OCI-LY3 (cell line): ENCODE measurements at regions not wholly inside any gene's neighbourhood (a gene's known extent, or its start where the extent isn't known, plus 50 kb on each side); places are given as distances from the start of the nearest gene placed in this dataset.

ENCODE experiments used
- H2AFZ ChIP-seq: fragments of 200-600, 300-600 bp; shearing (Covaris generic); 2 replicates; pipeline ENCODE4 v1.6.0; 2014; ENCODE audit warnings: antibody characterized with exemption, low read depth, low read length
- H3K27ac ChIP-seq: fragments of 200-600, 300-600 bp; sonication (generic); 2 replicates; pipeline ENCODE4 v1.5.1; 2014; ENCODE audit warnings: mild to moderate bottlenecking, low read length, moderate library complexity, mixed read lengths
- H3K27me3 ChIP-seq: fragments of 200-600, 300-600 bp; sonication (generic); 2 replicates; pipeline ENCODE4 v1.6.1; 2014; ENCODE audit warnings: low read depth, low read length, mixed read lengths
- H3K36me3 ChIP-seq: fragments of 200-600, 300-600 bp; sonication (generic); replicated peaks from 2 replicates; pipeline ENCODE3; 2014; ENCODE audit warnings: low read depth, low read length, mixed read lengths
- H3K4me1 ChIP-seq: fragments of 300-600, 200-600 bp; sonication (generic); 2 replicates; pipeline ENCODE4 v1.6.1; 2014; ENCODE audit warnings: low read length, mixed read lengths
- H3K4me2 ChIP-seq: fragments of 200-600, 300-600 bp; sonication (generic); 2 replicates; pipeline ENCODE4 v1.6.1; 2014; ENCODE audit warnings: low read length, mixed read lengths
- H3K4me3 ChIP-seq: fragments of 300-600, 200-600 bp; sonication (generic); 2 replicates; pipeline ENCODE4 v1.5.1; 2014; ENCODE audit warnings: antibody characterized with exemption, mild to moderate bottlenecking, low read length, moderate library complexity
- H3K79me2 ChIP-seq: fragments of 300-600, 200-600 bp; shearing (Covaris generic); 2 replicates; pipeline ENCODE4 v1.6.1; 2014; ENCODE audit warnings: mild to moderate bottlenecking, low read length, mixed read lengths
- H3K9ac ChIP-seq: fragments of 300-600, 200-600 bp; shearing (Covaris generic); 2 replicates; pipeline ENCODE4 v1.6.0; 2014; ENCODE audit warnings: mild to moderate bottlenecking, low read length, moderate library complexity
- H3K9me3 ChIP-seq: fragments of 200-600, 300-600 bp; shearing (Covaris generic); 2 replicates; pipeline ENCODE4 v1.6.1; 2014; ENCODE audit warnings: low read length, mixed read lengths; ENCODE audit not compliant: insufficient read depth
- H4K20me1 ChIP-seq: fragments of 200-600, 300-600 bp; sonication (generic); 2 replicates; pipeline ENCODE4 v1.6.1; 2016; ENCODE audit warnings: low read length, mixed read lengths; ENCODE audit not compliant: insufficient read depth
- CTCF ChIP-seq: fragments of 200-600, 300-600 bp; sonication (generic); IDR thresholded peaks from 2 replicates; pipeline ENCODE4 v1.5.1; 2014; ENCODE audit warnings: antibody characterized with exemption, low read length, low read depth
- EZH2phosphoT487 ChIP-seq: fragments of 200-600 bp; shearing (Covaris generic); IDR thresholded peaks from 2 replicates; pipeline ENCODE4 v1.6.1; 2018; ENCODE audit warnings: antibody characterized with exemption, mixed run types, low read depth

- Histone ChIP-seq H4K20me1 (no peaks in the 10 kb centered on the region), H3K9ac (no peak overlapping the region), H2AFZ (no peak overlapping the region), H3K9me3 (no peaks in the 10 kb centered on the region), H3K27me3 (0 out of 2 replicates have a peak, but pooled peaks cover 6% of the 10 kb centered on the region), H3K4me1 (0 out of 2 replicates have a peak, but pooled peaks cover 4% of the 10 kb centered on the region), H3K79me2 (no peaks in the 10 kb centered on the region), H3K27ac (no peak overlapping the region), H3K36me3 (no peaks in the 10 kb centered on the region), H3K4me3 (no peak overlapping the region), H3K4me2 (no peak overlapping the region)
- no peak for TF ChIP-seq CTCF
- no peak for TF ChIP-seq EZH2phosphoT487
Observed at GRCh38 chr3:24682141-24682547, 187.5 kb upstream of the THRB start.

- Histone ChIP-seq H3K36me3 (no peaks in the 10 kb centered on the region), H3K27ac (no peak overlapping the region), H3K4me2 (no peak overlapping the region), H3K4me1 (0 out of 2 replicates have a peak, but pooled peaks cover 4% of the 10 kb centered on the region), H3K9me3 (no peaks in the 10 kb centered on the region), H2AFZ (no peak overlapping the region), H3K27me3 (0 out of 2 replicates have a peak, but pooled peaks cover 6% of the 10 kb centered on the region), H4K20me1 (no peaks in the 10 kb centered on the region), H3K79me2 (no peaks in the 10 kb centered on the region), H3K9ac (no peak overlapping the region), H3K4me3 (no peak overlapping the region)
- TF ChIP-seq CTCF: no peak
- no peak for TF ChIP-seq EZH2phosphoT487
Observed at GRCh38 chr3:24683090-24683489, 188.4 kb upstream of the THRB start.

GRCh38 chr3:24683633-24684384 lies 189.2 kb upstream of the THRB start:
- Histone ChIP-seq H3K4me1 (0 out of 2 replicates have a peak, but pooled peaks cover 4% of the 10 kb centered on the region), H3K4me2 (peak overlapping the region; percentile 27), H3K9me3 (no peaks in the 10 kb centered on the region), H3K36me3 (no peaks in the 10 kb centered on the region), H3K27me3 (no peaks in the 10 kb centered on the region), H3K79me2 (no peaks in the 10 kb centered on the region), H2AFZ (no peak overlapping the region), H3K9ac (no peak overlapping the region), H3K27ac (no peak overlapping the region), H4K20me1 (no peaks in the 10 kb centered on the region), H3K4me3 (no peak overlapping the region)
- TF ChIP-seq CTCF (peak; percentile 74), EZH2phosphoT487 (no peak)

- H3K4me2 ChIP-seq: no peak overlapping the region
- H4K20me1 ChIP-seq: no peaks in the 10 kb centered on the region
- no peak overlapping the region for H2AFZ ChIP-seq
- H3K27me3 ChIP-seq: 0 out of 2 replicates have a peak, but pooled peaks cover 3% of the 10 kb centered on the region
- H3K27ac ChIP-seq: no peak overlapping the region
- H3K9me3 ChIP-seq: no peaks in the 10 kb centered on the region
- no peaks in the 10 kb centered on the region for H3K79me2 ChIP-seq
- 0 out of 2 replicates have a peak, but pooled peaks cover 4% of the 10 kb centered on the region for H3K4me1 ChIP-seq
- TF ChIP-seq EZH2phosphoT487: no peak
- TF ChIP-seq CTCF: no peak
- H3K36me3 ChIP-seq: no peaks in the 10 kb centered on the region
- H3K4me3 ChIP-seq: no peak overlapping the region
- H3K9ac ChIP-seq: no peak overlapping the region
Observed at GRCh38 chr3:24684506-24685023, 189.9 kb upstream of the THRB start.
